ENCODE measurements at regions not wholly inside any gene's neighbourhood (a gene's known extent, or its start where the extent isn't known, plus 50 kb on each side); places are given as distances from the start of the nearest gene placed in this dataset.
"Not testable (repeated sequence)": the region's sequence is repeated elsewhere in the genome, so short reads cannot be mapped to it uniquely, and the experiment has no call there.

DNA sequence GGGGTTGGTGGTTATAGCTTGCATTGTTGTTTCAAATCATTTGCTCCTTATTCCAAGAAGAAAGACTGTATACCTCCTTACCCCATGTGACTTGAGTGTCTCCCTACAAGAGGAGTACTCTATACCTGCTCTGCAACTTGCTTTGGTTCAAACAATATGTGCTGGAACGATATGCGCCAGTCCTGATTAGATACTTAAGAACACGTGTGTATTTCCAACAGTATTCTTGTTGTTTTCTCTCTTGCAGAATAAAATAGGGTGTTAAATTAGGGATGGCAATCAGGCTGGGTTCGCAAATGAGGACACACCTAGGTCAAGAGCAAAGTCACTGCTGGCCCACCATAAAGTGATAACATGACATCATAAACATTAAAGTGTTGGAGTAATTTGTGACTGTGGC lies 895.0 kb upstream of the SLITRK1 start:
- DNase-seq (ENCODE audit: low read depth, low spot score): no peak

DNA sequence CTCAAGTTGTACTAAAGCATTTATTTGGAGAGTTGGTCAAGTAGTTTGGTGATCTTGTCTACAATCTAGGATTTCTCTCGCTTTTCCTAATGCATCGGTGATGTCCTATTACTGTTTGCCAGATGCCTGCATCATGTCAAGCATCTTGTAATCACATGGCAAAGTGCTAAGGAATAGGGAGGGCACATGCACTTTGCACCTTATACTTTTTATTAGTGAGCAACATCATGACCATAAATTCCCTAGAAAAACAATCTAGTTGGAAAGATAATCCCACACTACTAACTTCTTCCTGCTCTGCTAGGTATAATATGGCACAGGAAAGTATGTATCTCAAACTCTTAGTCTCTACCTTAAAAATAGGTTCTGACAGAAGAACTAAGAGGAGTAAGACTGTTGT lies 894.3 kb upstream of the SLITRK1 start:
- no peak for DNase-seq (ENCODE audit: low read depth, low spot score)

GRCh38 chr13:84775920-84776319 lies 893.6 kb upstream of the SLITRK1 start:
- DNase-seq (ENCODE audit: low read depth, low spot score): not testable (repeated sequence)

DNA sequence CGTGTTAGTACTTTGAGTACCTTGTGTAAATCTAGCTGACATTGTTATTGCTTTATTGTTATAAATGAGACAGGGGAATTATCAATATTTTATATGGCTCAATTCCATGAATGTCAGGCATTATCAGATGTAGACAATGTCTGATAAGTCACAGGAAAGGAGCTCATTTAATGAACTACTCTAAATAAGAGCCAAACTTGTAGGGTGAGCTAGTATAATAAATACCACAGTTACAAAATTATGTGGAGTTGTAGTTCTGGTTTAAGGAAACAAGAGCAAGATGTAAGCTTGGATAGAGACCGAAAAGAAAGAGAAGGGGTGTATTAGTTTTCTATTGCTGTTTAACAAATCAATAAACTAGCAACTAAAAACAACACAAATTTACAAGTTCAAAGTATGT lies 891.8 kb upstream of the SLITRK1 start:
- no peak for DNase-seq (ENCODE audit: low read depth, low spot score)

GRCh38 chr13:84760956-84761355 lies 878.7 kb upstream of the SLITRK1 start:
- no peak for DNase-seq (ENCODE audit: low read depth, low spot score)

- no peak for DNase-seq (ENCODE audit: low read depth, low spot score)
These were observed 866.9 kb upstream of the SLITRK1 start for GRCh38 chr13:84749126-84749525.

DNA sequence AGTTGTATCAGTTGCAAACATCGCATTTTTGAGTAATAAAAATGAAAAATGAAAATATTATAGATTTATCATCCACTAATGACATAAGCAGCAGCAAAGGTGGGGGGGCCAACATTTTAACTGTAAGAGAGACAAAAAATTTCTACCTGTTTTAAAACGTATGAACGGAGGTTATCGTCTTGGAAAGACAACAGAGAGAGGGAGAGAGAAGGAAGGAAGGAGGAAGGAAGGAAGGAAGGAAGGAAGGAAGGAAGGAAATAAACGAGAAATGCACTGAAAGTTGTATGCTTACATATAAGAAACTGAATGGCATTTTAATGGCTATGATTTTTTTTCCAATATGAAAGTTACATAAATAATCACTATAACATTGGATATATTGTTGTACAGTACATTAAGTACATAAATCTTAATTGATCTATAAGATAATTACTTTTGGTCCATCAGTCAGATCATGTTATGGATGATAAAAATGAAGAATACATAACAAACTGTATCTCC lies 862.8 kb upstream of the SLITRK1 start:
- no peak for DNase-seq (ENCODE audit: low read depth, low spot score)

- DNase-seq (ENCODE audit: low read depth, low spot score): no peak
These were observed 861.9 kb upstream of the SLITRK1 start for GRCh38 chr13:84744203-84744602.

GRCh38 chr13:84741253-84741652 lies 859.0 kb upstream of the SLITRK1 start:
- DNase-seq (ENCODE audit: low read depth, low spot score): no peak

DNA sequence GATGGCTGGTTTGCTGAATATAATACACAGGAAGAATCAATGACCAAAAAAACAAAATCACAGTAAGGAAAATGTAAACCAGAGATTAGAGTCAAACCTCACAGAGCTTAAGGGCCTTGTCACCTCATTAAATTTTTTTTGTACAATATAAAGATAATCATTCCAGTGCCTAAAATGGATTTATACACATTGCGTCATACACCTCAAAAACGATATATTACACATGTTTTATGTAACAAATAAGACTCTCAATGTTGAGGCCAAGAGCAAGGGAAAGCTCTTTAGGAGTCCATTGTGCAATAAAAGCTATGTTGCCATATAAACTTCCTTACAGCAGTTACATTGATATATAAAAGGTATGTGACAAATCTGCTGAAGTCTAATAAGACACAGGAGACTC lies 856.7 kb upstream of the SLITRK1 start:
- no peak for DNase-seq (ENCODE audit: low read depth, low spot score)

GRCh38 chr13:84737661-84738060 lies 855.4 kb upstream of the SLITRK1 start:
- no peak for DNase-seq (ENCODE audit: low read depth, low spot score)

GRCh38 chr13:84730376-84730775 lies 848.1 kb upstream of the SLITRK1 start:
- no peak for DNase-seq (ENCODE audit: low read depth, low spot score)

DNA sequence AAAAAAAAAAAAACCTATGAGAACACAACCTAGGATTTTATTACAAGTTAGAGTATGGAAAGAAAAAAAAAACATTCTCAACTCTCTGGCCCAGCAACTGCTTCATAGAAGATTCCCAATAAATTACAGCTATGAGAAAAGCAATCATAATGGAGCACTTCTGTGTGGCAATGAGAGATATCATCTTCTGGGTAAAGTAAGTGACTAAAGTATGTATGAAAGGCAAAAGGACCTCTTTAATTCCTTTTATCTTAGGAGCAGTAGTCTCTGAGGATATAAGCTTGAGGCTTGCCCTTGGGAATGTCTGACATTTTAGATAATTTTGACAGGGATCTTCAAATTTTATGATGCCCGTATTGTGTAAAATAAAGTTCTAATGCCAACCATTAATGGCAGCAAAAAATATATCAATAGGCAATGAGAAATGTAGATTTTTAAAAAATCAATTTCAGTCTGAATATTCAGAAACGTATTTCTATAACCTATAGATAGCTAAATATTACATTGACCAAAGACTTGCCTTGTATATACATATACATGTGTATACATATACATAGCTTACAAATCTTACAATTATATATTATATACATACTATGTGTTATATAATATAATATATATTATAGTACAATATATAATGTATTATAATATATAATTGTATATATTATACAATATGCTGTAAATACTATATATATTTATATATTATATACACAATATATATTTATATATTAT lies 823.9 kb upstream of the SLITRK1 start:
- DNase-seq (ENCODE audit: low read depth, low spot score): no peak

- DNase-seq (ENCODE audit: low read depth, low spot score): no peak
These were observed 819.9 kb upstream of the SLITRK1 start for GRCh38 chr13:84702174-84702573.

GRCh38 chr13:84697591-84697990 lies 815.3 kb upstream of the SLITRK1 start:
- DNase-seq (ENCODE audit: low read depth, low spot score): not testable (repeated sequence)

DNA sequence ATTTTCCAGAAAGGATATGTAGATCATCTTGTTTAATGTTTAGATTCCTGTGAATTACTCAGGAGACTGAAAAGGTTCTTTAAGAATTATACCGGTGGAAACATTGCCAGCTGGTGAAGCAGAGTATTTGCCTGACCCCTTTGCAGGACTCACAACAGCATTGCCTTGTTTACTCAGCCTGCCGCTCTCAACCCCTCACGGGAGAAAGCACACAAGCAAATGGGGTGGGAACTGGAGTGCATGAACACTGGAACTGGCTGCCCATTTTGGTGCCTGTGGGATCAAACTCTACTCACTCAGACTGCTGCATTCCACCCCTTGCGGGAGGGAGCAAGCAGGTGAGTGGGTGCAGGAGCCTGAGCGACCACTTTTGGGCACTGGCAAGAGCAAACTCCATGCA lies 804.7 kb upstream of the SLITRK1 start:
- DNase-seq (ENCODE audit: low read depth, low spot score): no peak

DNA sequence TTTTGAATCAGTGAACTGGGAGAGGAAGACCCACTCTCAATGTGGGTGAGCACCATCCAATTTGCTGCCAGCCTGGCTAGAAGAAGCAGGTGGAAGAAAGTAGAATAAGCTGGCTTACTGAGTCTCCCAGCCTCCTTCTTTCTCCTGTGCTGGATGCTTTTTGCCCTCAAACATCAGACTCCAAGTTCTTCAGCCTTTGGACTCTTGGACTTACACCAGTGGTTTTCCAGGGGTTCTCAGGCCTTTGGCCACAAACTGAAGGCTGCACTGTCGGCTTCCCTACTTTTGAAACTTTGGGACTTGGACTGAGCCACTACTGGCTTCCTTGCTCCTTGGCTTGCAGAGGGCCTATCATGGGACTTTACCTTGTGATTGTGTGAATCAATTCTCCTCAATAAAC lies 804.2 kb upstream of the SLITRK1 start:
- DNase-seq (ENCODE audit: low read depth, low spot score): no peak

DNA sequence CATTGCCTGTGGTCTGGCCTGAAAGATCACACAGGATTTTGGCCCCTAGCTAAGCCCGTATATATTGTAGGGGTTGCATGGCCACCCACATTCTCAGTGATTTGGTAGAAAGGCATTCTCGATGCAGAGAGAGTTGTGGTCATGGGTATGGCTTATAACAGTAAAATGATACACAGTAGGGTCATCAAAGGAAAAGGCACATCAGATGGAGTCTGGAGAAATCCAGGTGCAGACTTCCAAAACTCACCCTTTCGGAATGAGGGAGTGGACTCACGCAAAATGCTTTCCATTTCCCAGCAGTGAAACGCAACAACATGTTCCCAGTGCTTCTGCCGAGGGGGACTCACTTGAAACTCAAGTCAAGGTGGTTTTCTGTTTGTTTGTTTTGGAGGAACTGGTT lies 802.5 kb upstream of the SLITRK1 start:
- no peak for DNase-seq (ENCODE audit: low read depth, low spot score)

GRCh38 chr13:84684048-84684662 lies 801.9 kb upstream of the SLITRK1 start:
- DNase-seq (ENCODE audit: low read depth, low spot score): no peak

DNA sequence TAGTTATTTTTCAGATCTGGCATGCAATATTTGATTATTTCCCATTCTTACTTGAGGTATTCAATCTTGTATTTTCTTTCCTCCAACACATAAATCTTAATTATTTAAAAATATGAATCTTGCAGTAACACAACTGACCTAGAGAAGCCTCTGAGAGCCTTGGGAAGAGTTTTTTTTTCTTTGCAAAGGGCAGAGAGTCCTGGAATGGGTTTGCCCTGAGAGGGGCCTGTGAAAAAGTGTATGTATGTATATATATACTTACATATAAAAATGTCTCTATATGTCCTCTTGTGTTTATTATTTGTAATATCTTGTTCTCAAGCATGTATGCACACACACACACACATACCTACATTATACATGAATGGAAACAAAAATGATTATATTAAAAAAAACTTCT lies 801.2 kb upstream of the SLITRK1 start:
- no peak for DNase-seq (ENCODE audit: low read depth, low spot score)

- DNase-seq (ENCODE audit: low read depth, low spot score): no peak
These were observed 795.6 kb upstream of the SLITRK1 start for GRCh38 chr13:84677836-84678235.

- no peak for DNase-seq (ENCODE audit: low read depth, low spot score)
These were observed 790.3 kb upstream of the SLITRK1 start for GRCh38 chr13:84672616-84673015.

DNA sequence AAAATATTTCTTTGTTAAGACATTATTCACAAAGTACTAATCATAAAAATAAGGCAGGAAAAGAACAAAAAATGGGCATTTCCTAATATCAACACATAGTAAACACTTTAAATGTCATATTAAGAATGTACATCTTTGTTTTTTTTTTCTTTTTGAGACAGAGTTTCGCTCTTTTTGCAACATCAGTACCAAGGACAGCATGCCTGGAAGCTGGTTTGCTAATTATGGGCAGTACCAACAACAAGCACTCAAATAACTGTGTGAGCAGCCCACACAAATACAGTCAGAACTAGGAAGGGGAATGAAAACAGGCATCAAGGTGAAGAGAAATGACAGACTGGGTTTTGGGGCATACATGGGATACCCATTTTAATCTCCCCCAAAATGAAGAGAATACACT lies 788.0 kb upstream of the SLITRK1 start:
- DNase-seq (ENCODE audit: low read depth, low spot score): no peak

Data from iPS DF 19.7 (cell line).